ENCODE measurements at regions not wholly inside any gene's neighbourhood (a gene's known extent, or its start where the extent isn't known, plus 50 kb on each side); places are given as distances from the start of the nearest gene placed in this dataset.

DNA sequence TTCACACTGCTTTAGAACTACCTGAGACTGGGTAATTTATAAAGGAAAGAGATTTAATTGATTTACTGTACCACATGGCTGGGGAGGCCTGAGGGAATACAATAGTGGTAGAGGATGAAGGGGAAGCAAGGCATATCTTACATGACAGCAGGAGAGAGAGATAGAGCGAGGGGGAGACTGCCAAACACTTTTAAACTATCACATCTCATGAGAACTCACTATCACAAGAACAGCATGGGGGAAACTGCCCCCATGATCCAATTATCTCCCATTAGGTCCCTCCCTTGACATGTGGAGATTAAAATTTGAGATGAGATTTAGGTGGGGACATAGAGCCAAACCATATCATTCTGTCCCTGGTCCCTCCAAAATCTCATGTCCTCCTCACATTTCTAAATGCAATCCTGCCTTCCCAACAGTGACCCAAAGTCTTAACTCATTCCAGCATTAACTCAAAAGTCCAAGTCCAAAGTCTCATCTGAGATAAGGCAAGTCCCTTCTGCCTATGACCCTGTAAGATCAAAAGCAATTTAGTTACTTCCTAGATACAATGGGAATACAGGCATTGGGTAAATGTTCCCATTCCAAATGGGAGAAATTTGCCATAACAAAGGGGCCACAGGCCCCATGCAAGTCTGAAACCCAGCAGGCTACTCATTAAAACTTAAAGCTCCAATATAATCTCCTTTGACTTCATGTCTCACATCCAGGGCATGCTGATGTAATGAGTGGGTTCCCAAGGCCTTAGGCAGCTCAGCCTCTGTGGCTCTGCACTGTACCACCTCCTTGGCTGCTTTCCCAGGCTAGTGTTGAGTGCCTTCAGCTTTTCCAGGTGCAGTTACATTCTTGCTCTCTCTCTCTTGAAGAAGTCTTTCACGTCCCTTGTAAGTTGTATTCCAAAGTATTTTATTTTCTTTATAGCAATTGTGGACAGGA is 481.7 kb upstream of the TGFBR2 start:
- Histone ChIP-seq H3K4me1 (ENCODE audit: insufficient read depth, low read length, poor library complexity, severe bottlenecking) (no peaks in the 10 kb centered on the region), H3F3A (ENCODE audit: low read depth) (no peaks in the 10 kb centered on the region), H3K79me2 (ENCODE audit: insufficient read depth, low read length) (no peaks in the 10 kb centered on the region), H3K9me3 (ENCODE audit: insufficient read depth, low read depth, low read length) (no peaks in the 10 kb centered on the region; the same call in 1 of the 2 replicates), H4K20me1 (ENCODE audit: insufficient read depth, low read length, poor library complexity, severe bottlenecking) (no peaks in the 10 kb centered on the region), H3K36me3 (ENCODE audit: insufficient read depth, low read length) (no peaks in the 10 kb centered on the region), H3K27me3 (ENCODE audit: insufficient read depth, low read length, poor library complexity, severe bottlenecking) (no peaks in the 10 kb centered on the region), H2AFZ (ENCODE audit: low read length) (no peak overlapping the region), H3K9me2 (replicated peaks; ENCODE audit: low read depth, low read length) (no peaks in the 10 kb centered on the region), H3K4me2 (ENCODE audit: low read depth, low read length, poor library complexity, severe bottlenecking) (no peak overlapping the region), H3K9ac (ENCODE audit: low read depth, low read length, poor library complexity, severe bottlenecking) (no peak overlapping the region), H3K4me3 (ENCODE audit: low read length, poor library complexity, severe bottlenecking) (no peak overlapping the region)
- TF ChIP-seq, protein P1, sequence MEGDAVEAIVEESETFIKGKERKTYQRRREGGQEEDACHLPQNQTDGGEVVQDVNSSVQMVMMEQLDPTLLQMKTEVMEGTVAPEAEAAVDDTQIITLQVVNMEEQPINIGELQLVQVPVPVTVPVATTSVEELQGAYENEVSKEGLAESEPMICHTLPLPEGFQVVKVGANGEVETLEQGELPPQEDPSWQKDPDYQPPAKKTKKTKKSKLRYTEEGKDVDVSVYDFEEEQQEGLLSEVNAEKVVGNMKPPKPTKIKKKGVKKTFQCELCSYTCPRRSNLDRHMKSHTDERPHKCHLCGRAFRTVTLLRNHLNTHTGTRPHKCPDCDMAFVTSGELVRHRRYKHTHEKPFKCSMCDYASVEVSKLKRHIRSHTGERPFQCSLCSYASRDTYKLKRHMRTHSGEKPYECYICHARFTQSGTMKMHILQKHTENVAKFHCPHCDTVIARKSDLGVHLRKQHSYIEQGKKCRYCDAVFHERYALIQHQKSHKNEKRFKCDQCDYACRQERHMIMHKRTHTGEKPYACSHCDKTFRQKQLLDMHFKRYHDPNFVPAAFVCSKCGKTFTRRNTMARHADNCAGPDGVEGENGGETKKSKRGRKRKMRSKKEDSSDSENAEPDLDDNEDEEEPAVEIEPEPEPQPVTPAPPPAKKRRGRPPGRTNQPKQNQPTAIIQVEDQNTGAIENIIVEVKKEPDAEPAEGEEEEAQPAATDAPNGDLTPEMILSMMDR (conservative IDR thresholded peaks at IDR 0.05; ENCODE audit: low read length): no peak
- no peak for TF ChIP-seq EZH2phosphoT487 (IDR thresholded peaks at IDR 0.05; ENCODE audit: borderline replicate concordance)

GRCh38 chr3:30129765-30130164 is 476.6 kb upstream of the TGFBR2 start:
- no peak overlapping the region for H3K4me2 ChIP-seq (ENCODE audit: low read depth, low read length, poor library complexity, severe bottlenecking)
- no peaks in the 10 kb centered on the region for H3K27me3 ChIP-seq (ENCODE audit: insufficient read depth, low read length, poor library complexity, severe bottlenecking)
- H3K9me3 ChIP-seq (ENCODE audit: insufficient read depth, low read depth, low read length): no peaks in the 10 kb centered on the region; the same call in 1 of the 2 replicates
- H3K36me3 ChIP-seq (ENCODE audit: insufficient read depth, low read length): no peaks in the 10 kb centered on the region
- TF ChIP-seq, protein P1 (conservative IDR thresholded peaks at IDR 0.05; ENCODE audit: low read length): no peak
- TF ChIP-seq EZH2phosphoT487 (IDR thresholded peaks at IDR 0.05; ENCODE audit: borderline replicate concordance): no peak
- H3K4me3 ChIP-seq (ENCODE audit: low read length, poor library complexity, severe bottlenecking): no peak overlapping the region
- no peaks in the 10 kb centered on the region for H3K4me1 ChIP-seq (ENCODE audit: insufficient read depth, low read length, poor library complexity, severe bottlenecking)
- H4K20me1 ChIP-seq (ENCODE audit: insufficient read depth, low read length, poor library complexity, severe bottlenecking): no peaks in the 10 kb centered on the region
- H3K9ac ChIP-seq (ENCODE audit: low read depth, low read length, poor library complexity, severe bottlenecking): no peak overlapping the region
- H3K9me2 ChIP-seq (replicated peaks; ENCODE audit: low read depth, low read length): no peaks in the 10 kb centered on the region
- no peaks in the 10 kb centered on the region for H3K79me2 ChIP-seq (ENCODE audit: insufficient read depth, low read length)
- H3F3A ChIP-seq (ENCODE audit: low read depth): no peaks in the 10 kb centered on the region
- H2AFZ ChIP-seq (ENCODE audit: low read length): no peak overlapping the region

DNA sequence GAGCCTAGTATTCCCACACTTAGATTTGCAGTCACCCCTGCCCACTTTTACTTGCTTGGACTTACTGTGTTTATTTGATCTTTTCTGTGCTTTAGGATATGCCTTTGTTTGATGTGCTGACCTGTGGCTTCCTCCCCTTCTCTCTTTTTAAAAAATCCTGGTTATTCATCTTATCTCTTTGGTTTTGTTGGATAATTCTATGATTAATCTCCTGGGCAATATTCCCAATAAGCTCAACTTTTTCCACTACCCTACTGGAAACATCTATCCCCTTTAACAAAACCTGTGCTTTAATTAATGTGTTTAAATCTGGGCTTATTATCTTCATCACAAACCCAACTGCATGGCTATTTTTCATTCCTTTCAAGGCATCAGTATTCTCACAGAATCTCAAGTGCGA is 476.0 kb upstream of the TGFBR2 start:
- no peaks in the 10 kb centered on the region for H3F3A ChIP-seq (ENCODE audit: low read depth)
- H3K9me3 ChIP-seq (ENCODE audit: insufficient read depth, low read depth, low read length): no peaks in the 10 kb centered on the region; the same call in 1 of the 2 replicates
- no peak overlapping the region for H3K9ac ChIP-seq (ENCODE audit: low read depth, low read length, poor library complexity, severe bottlenecking)
- no peaks in the 10 kb centered on the region for H3K79me2 ChIP-seq (ENCODE audit: insufficient read depth, low read length)
- no peak overlapping the region for H2AFZ ChIP-seq (ENCODE audit: low read length)
- H3K4me1 ChIP-seq (ENCODE audit: insufficient read depth, low read length, poor library complexity, severe bottlenecking): no peaks in the 10 kb centered on the region
- H3K9me2 ChIP-seq (replicated peaks; ENCODE audit: low read depth, low read length): no peaks in the 10 kb centered on the region
- no peak overlapping the region for H3K4me3 ChIP-seq (ENCODE audit: low read length, poor library complexity, severe bottlenecking)
- H3K4me2 ChIP-seq (ENCODE audit: low read depth, low read length, poor library complexity, severe bottlenecking): no peak overlapping the region
- TF ChIP-seq EZH2phosphoT487 (IDR thresholded peaks at IDR 0.05; ENCODE audit: borderline replicate concordance): no peak
- TF ChIP-seq, protein P1 (conservative IDR thresholded peaks at IDR 0.05; ENCODE audit: low read length): no peak
- no peaks in the 10 kb centered on the region for H4K20me1 ChIP-seq (ENCODE audit: insufficient read depth, low read length, poor library complexity, severe bottlenecking)
- no peaks in the 10 kb centered on the region for H3K36me3 ChIP-seq (ENCODE audit: insufficient read depth, low read length)
- H3K27me3 ChIP-seq (ENCODE audit: insufficient read depth, low read length, poor library complexity, severe bottlenecking): no peaks in the 10 kb centered on the region
